AG09319 (cell line): ENCODE measurements at regions not wholly inside any gene's neighbourhood (a gene's known extent, or its start where the extent isn't known, plus 50 kb on each side); places are given as distances from the start of the nearest gene placed in this dataset.

Experiments used
- DNase-seq: peaks from one replicate; pipeline ENCODE4 v3.0.0-alpha.2; 2010; ENCODE audit warnings: low read depth; ENCODE audit errors: extremely low read depth
- TF ChIP-seq, protein P1 (sequence below): IDR thresholded peaks from 2 replicates; pipeline ENCODE4 v1.5.1; 2011; ENCODE audit warnings: low read depth, mild to moderate bottlenecking, inconsistent platforms, low read length, moderate library complexity

DNA sequence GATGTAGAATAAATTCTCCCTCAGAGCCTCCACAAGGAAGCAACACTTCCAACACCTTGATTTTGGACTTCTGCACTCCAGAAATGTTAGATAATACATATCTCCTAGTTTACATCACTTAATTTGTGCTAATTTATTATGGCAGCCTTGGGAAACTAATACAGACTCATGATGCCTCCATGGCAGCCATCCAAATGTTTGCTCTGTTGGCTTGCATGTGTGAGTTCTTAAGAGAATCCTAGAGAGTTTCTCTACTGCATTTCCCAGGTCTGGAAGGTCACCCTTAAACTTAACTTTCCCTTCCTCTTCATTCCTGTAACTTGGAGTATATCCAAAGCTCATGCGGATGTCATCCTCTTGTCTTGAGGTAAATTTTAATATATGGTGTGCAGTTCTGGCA, 956.1 kb downstream of the ADGRL3 start:
- DNase-seq: no peak
- TF ChIP-seq, protein P1, sequence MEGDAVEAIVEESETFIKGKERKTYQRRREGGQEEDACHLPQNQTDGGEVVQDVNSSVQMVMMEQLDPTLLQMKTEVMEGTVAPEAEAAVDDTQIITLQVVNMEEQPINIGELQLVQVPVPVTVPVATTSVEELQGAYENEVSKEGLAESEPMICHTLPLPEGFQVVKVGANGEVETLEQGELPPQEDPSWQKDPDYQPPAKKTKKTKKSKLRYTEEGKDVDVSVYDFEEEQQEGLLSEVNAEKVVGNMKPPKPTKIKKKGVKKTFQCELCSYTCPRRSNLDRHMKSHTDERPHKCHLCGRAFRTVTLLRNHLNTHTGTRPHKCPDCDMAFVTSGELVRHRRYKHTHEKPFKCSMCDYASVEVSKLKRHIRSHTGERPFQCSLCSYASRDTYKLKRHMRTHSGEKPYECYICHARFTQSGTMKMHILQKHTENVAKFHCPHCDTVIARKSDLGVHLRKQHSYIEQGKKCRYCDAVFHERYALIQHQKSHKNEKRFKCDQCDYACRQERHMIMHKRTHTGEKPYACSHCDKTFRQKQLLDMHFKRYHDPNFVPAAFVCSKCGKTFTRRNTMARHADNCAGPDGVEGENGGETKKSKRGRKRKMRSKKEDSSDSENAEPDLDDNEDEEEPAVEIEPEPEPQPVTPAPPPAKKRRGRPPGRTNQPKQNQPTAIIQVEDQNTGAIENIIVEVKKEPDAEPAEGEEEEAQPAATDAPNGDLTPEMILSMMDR: no peak

DNA sequence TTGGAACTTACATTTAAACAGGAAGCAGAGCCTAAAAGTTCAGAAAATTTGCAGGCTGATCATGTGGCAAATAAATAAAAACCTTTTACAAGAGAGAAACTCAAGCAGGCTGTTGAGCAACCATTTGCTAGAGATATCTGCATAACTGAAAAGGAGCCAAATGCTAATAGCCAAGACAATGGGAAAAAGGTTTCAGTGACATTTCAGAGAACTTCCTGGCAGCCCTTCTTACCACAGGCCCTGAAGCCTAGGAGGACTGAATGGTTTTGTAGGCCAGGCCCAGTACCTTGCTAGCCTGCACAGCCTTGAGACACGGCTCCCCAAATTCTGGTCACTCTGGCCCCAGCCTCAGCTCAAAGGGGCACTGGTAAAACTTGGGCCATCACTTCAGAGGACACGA, 945.1 kb downstream of the ADGRL3 start:
- no peak for DNase-seq
- TF ChIP-seq, protein P1: no peak

DNA sequence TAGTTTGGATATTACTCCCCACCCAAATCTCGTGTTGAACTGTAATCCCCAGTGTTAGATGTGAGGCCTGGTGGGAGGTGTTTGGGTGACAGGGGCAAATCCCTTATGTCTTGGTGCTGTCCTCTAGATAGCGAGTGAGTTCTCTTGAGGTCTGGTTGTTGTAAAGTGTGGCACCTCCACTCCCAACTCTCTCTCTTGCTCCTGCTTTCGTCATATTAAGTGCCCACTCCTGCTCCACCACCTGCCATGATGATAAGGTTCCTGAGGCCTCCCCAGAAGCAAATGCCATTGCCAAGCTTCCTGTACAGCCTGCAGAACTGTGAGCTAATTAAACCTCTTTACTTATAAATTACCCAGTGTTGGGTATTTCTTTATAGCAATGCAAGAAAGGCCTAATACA, 944.3 kb downstream of the ADGRL3 start:
- TF ChIP-seq, protein P1: no peak
- no peak for DNase-seq

DNA sequence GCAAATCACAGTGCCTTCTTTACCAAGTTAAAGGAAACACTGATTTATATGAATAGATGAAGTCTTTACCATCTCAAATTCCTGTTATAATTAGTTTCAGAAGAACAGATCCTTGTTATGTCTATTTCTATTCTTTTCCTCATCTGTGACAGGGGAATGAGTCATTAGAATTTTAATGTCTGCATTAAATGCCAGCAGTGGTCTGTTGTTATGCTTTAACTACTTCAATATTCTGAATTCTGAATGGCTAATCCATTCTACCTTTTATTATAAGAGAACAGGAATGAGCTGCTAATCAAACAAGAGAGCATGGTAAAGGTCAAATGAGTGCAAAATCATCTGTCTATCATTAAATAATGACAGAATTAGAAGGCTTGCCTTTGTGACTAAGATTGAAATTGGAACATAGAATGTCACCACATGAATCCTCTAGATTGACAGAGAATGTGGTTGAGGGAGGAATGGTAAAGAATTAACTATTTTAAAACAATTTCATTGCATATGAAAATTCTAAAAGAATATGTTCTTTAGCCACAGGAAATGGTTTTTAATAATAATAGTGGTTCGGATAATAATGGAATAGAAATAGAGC, 935.5 kb downstream of the ADGRL3 start:
- TF ChIP-seq, protein P1: no peak
- no peak for DNase-seq

DNA sequence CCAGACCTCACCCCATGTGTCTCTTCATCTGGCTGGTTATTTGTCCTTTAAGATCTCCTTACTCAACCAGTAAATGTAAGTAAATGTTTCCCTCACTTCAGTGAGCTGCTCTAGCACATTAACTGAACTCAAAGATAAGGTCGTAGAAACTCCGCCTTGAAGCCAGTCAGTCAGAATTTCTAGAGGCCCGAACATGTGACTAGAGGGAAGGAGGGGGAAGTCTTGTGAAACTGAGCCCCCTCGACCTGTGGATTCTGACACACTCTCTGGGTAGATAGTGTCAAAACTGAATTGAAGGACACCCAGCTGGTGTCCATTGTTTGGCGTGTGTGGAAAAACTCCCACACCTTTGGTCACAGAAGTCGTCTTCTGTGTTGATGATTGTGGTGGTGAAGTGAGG, 933.9 kb downstream of the ADGRL3 start:
- TF ChIP-seq, protein P1: no peak
- no peak for DNase-seq

DNA sequence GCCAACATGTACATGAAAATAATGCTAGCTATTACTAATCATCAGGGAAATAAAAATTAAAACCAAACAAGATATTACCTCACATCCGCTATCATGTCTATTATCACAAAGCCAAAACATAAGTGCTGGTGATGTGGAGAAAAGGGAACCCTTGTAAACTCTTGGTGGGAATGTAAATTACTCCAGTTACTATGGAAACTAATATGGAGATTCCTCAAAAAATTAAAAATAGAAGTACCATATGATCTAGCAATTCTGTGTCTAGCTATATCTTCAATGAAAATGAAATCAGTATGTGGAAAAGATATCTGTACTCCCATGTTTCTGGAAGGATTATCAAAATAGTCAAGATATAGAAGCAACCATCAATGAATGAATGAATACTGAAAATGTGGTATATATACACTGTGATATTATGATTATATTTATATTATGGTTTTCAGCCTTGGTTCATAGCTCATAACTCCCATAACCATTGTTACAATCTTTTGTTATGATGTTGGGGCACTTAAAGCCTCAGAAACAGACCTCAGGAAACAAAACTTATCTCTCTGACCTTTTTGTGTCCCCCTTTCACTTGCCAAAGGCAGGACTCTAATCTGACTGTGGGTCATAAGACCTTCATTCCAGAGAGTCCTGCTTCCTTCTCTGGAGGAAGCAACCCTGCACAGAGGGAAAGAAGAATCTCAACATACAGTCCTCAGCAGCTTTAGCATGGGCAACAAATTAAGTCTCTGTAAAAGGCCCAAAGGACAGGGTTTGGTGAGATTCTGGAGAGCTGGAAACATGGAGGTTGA, 933.2 kb downstream of the ADGRL3 start:
- TF ChIP-seq, protein P1: no peak
- DNase-seq: no peak

DNA sequence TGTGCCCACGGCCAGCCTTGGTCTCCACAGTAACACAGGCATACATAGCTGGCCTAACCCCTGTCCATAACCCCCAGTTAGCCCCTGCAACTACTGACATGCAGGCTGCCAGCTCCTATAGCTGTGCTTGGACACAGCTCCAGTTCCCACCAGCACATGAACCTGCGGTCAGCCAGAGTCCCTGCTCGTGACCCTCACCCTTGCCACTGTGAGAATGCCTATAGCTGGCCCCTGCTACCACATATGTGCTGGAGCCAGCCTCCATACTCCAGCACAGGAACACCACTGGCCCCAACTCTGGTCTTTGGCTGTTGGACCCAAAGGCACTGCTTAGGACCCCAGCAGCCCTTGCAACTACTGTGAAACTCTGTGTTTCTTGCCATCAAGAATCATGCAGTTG, 930.9 kb downstream of the ADGRL3 start:
- TF ChIP-seq, protein P1: no peak
- DNase-seq: no peak
